ENCODE measurements at regions not wholly inside any gene's neighbourhood (a gene's known extent, or its start where the extent isn't known, plus 50 kb on each side); places are given as distances from the start of the nearest gene placed in this dataset.

GRCh38 chr2:7384773-7385349 lies 467.6 kb downstream of the RNF144A start:
- no peak for TF ChIP-seq CTCF (IDR thresholded peaks at IDR 0.05)
- no peak for TF ChIP-seq POLR2A (IDR thresholded peaks at IDR 0.05)
- no peak for TF ChIP-seq POLR2AphosphoS5 (IDR thresholded peaks at IDR 0.05)
- no peak for TF ChIP-seq EP300 (IDR thresholded peaks at IDR 0.05)
